Esophagus mucosa (tissue), 1 donor: ENCODE measurements at regions not wholly inside any gene's neighbourhood (a gene's known extent, or its start where the extent isn't known, plus 50 kb on each side); places are given as distances from the start of the nearest gene placed in this dataset.
"Not testable (repeated sequence)": the region's sequence is repeated elsewhere in the genome, so short reads cannot be mapped to it uniquely, and the experiment has no call there.

Experiments used
- ATAC-seq: fragments of 200-7000 bp; cut with Tn5 transposase; one replicate; pipeline ENCODE4 v1.9.1; 2020
- donor health status: DM: yes; HTN: yes; CAD: no.

GRCh38 chr7:142566271-142566670 lies 183.0 kb upstream of the PRSS1 start:
- ATAC-seq: no peak

DNA sequence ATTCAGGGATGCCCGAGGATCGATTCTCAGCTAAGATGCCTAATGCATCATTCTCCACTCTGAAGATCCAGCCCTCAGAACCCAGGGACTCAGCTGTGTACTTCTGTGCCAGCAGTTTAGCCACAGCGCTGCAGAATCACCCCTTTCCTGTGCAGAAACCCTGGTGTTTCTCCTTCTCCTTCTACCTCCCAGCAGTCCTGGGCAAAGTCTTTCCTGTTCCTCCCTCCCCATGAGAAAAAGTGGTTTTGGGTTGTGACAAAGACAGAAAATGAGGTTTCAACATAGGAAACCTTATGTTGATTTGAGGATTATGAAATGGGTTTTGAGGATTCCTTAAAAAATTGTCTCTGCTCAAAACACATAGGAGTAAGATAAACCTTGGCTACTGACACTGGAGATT lies 185.1 kb upstream of the PRSS1 start:
- not testable (repeated sequence) for ATAC-seq

DNA sequence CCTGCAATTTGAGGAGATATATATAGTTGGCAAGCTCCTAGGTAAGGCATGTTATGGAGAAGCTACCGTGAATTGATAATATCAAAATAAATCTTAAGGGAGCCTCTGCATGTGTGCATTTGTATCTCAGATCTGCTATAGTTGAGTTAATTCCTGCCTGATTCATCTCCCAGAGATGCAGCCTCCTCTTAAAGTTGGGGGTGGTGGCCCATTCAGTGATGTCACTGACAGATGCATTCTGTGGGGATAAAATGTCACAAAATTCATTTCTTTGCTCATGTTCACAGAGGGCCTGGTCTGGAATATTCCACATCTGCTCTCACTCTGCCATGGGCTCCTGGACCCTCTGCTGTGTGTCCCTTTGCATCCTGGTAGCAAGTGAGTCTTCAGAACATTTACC lies 185.8 kb upstream of the PRSS1 start:
- ATAC-seq: no peak

DNA sequence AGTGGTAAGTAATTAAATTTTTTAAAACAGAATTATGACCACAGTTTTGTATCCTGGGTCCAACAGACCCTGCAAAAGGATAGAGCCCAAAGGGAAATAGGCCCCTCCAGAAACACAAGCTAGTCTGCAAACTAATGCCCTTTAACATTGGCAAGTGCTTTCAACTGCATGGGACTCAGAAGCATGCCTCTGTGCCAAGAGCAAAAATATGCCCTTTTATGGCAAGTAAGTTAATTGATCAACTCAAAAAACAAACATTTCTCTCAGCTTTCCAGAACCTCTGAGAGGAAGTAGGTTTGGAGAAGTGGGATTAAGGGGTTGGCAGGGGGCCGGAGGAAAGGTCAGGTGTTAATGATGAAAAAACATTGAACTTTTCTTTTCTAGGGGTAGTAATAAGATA lies 186.6 kb upstream of the PRSS1 start:
- no peak for ATAC-seq

DNA sequence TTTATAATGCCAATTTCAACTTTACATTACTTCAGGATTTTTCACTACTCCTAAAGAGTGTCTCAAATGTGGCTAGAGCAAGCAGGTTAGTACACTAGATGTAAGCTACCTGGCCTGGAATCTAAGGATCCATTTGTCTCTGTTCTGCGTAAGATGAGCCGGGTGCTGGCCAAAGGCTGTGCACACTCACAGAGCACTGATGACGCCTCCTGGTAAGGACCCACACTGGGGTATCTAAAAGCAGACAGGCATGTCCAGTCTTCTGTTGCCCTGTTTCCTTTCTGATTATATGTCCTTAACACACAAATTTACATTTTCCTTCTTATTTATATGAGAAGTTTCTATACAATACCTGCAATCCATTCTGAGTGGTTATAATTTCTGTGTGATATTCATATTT lies 187.9 kb upstream of the PRSS1 start:
- not testable (repeated sequence) for ATAC-seq

- ATAC-seq: not testable (repeated sequence)
Observed at GRCh38 chr7:142560770-142561169, 188.5 kb upstream of the PRSS1 start.

DNA sequence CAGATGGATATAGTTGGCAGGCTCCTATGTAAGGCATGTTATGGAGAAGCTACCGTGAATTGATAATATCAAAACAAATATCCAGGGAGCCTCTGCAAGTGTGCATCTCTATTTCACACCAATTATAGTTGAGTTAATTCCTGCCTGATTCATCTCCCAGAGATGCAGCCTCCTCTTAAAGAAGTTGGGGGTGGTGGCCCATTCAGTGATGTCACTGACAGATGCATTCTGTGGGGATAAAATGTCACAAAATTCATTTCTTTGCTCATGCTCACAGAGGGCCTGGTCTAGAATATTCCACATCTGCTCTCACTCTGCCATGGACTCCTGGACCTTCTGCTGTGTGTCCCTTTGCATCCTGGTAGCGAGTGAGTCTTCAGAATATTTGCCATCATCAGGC lies 189.1 kb upstream of the PRSS1 start:
- ATAC-seq: no peak

- peak; percentile 64 for ATAC-seq
Observed at GRCh38 chr7:142557971-142558582, 191.2 kb upstream of the PRSS1 start.

DNA sequence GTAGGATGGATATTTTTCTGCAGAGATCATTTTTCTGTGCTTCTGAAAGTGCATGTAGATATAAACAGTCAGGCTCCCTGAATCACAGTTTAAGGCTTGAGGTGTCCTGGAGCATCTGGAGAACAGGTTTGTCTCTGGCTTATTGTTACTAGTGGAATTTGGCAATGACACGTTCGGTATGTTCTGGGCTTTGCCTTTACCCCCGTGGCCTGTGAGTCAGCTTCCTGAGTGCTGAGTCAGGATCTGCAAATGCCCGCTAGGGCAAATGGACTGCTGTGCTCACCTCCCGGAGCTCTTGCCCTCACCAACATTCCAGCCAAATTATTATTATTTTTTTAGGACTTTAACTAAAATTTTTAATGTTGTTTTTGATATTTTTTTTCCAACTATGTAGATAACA lies 192.5 kb upstream of the PRSS1 start:
- ATAC-seq: peak; percentile 99

DNA sequence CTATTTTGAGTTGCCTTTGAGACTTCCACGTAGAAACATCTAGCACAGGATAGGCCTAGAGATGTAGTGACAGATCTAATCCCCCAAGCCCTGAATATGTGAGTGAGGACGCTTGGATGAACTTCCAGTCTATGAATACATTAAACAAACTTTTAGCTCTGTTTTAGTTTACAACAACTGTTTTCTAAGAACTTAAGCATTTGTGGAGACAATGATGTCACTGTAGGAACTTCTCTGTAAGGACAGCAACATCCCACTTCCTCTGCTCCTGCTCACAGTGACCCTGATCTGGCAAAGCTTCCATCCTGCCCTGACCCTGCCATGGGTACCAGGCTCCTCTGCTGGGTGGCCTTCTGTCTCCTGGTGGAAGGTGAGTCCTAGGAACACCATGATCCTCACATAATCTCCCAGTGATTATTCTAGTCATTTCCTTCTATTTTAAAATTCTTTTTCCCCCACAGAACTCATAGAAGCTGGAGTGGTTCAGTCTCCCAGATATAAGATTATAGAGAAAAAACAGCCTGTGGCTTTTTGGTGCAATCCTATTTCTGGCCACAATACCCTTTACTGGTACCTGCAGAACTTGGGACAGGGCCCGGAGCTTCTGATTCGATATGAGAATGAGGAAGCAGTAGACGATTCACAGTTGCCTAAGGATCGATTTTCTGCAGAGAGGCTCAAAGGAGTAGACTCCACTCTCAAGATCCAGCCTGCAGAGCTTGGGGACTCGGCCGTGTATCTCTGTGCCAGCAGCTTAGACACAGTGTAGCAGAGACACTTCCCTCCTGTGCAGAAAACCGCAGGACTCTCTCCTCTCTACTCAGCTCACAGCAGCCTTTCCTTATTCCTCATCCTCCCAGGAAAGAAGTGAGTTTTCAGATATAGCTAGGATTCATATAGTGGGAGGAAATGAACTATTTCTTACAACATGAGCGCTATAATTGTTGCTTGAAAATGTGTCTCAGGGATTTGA lies 194.4 kb upstream of the PRSS1 start:
- no peak for ATAC-seq

GRCh38 chr7:142553216-142553615 lies 196.1 kb upstream of the PRSS1 start:
- ATAC-seq: no peak

DNA sequence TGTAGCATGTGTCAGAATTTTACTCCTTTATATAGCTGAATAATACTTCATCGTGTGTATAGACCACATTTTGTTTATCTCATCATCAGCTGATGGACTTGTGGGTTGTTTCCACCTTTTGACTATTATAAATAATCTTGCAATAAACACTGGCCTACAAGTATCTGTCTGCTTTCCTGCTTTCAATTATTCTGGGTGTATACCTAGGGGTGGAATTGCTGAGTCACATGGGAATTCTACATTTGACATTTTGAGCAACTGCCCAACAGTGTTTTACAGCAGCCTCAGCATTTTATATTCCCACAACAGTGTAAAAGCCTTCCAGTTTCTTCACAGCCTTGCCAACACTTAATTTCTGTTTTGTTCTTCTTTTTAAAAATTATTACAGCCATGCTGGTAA lies 200.3 kb upstream of the PRSS1 start:
- peak; percentile 43 for ATAC-seq

GRCh38 chr7:142546452-142546851 lies 202.8 kb upstream of the PRSS1 start:
- no peak for ATAC-seq

DNA sequence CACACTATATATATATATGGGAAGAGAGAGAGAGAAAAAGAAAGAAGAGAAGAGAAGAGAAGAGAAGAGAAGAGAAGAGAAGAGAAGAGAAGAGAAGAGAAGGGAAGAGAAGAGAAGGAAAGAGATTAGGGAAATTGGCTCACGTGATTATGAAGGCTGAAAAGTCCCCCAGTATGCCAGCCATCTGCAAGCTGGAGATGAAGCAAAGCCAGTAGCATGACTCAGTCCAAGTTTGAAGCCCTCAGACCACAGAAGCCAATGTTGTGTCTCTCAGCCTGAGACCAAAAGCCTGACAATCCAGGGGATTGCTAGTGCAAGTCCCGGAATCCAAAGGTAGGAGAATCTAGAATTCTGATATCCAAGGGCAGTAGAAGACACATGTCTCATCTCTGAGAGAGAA lies 206.3 kb upstream of the PRSS1 start:
- no peak for ATAC-seq

DNA sequence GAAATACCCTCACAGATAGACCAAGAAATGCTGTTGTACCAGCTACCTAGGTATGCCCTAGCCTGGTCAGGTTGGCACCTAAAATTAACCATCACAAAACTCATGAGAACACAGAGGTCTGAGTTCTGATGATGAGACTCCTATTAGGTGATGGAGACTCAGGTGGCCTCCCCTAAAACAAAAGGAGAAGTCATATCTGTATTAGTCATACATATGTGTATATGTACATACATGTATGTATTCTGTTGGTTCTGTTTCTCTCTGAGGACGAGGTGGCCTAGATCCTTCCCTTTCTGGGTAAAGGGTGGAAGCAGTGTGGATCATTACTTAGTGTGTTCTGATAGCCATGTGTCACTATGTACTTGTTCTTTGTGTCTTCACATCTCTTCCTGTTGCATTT lies 207.2 kb upstream of the PRSS1 start:
- ATAC-seq: no peak

DNA sequence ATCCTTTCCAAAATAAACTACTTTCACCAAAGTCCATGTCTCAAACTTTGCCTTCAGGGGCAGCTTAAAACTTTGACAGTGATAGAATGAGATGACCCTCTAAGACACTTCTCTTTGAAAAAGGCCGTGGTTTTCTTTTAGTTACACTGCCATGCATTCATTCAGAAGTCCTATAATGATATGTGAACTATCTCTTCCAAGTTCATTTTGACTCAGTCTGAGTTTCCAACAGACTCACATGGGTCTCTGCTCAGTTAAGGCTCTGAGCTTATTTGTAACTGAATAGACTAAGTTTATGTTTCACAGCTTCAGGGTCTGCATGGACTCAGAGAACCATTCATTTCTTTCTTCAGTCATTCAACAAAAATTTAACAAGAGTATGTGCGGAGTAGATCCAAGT lies 208.9 kb upstream of the PRSS1 start:
- no peak for ATAC-seq

- peak; percentile 23 for ATAC-seq
Observed at GRCh38 chr7:142539901-142540300, 209.4 kb upstream of the PRSS1 start.

DNA sequence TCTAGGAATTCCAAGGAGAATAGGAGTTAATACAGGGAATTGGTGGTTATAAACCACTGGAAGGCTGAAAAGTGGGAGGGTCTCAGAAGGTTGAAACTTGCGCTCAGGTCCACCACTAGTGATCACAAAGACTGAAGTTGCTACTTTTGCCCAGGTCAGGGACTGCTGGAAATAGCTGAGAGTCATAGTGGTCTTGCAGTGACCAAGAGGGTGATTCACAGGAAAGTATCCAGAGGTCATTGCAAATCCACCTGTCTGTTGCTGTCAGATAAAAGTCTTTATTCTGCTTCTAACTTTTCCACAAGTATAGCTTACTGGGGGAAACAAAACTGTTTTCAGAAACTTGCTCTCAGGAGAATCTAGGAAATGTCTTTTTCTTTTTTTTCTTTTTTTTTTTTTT lies 211.5 kb upstream of the PRSS1 start:
- no peak for ATAC-seq

- peak; percentile 93 for ATAC-seq
Observed at GRCh38 chr7:142535123-142535779, 214.0 kb upstream of the PRSS1 start.

GRCh38 chr7:142534726-142535122 lies 214.5 kb upstream of the PRSS1 start:
- ATAC-seq: no peak

GRCh38 chr7:142533920-142534319 lies 215.4 kb upstream of the PRSS1 start:
- no peak for ATAC-seq

DNA sequence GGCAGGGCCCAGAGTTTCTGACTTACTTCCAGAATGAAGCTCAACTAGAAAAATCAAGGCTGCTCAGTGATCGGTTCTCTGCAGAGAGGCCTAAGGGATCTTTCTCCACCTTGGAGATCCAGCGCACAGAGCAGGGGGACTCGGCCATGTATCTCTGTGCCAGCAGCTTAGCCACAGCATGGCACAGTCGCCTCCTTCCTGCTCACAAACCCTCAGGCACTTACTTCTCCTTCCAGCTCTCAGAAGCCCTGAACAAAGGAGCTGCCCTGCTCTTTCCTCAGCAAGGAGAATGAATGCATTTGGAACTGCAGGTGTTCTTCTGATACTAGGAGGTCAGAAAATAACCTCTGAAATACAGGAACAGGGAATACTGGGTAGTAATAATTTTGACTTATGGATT lies 219.7 kb upstream of the PRSS1 start:
- no peak for ATAC-seq

GRCh38 chr7:142528608-142529408 lies 220.5 kb upstream of the PRSS1 start:
- ATAC-seq: no peak
